NCI-H226 (cell line): ENCODE measurements at regions not wholly inside any gene's neighbourhood (a gene's known extent, or its start where the extent isn't known, plus 50 kb on each side); places are given as distances from the start of the nearest gene placed in this dataset.
A peak's percentile ranks its signal among the peaks of the same experiment; 100 is the strongest.
"Not testable (repeated sequence)": the region's sequence is repeated elsewhere in the genome, so short reads cannot be mapped to it uniquely, and the experiment has no call there.

ENCODE experiments used
- DNase-seq: peaks from one replicate; pipeline ENCODE4 v3.0.0-alpha.2; 2015

DNA sequence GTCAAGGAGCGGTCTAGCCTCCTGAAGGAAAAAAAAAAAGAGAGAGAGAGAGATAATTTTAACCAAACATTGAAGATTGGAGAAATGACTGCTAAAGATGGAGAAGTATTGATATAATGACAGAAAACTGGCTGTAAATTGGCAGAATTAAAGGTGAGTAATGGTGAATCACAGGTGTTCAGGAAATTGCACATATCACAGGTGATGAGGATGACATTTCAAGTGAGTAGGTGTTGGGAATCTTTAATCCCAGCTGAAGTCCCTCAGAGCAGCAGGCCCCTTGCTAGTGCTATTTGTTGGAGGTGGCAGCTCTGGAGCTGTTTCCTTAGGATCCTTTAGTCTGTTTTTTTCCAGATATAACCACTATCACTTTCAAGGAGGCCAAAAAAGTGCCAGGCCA is 678.4 kb upstream of the VRK2 start:
- no peak for DNase-seq

DNA sequence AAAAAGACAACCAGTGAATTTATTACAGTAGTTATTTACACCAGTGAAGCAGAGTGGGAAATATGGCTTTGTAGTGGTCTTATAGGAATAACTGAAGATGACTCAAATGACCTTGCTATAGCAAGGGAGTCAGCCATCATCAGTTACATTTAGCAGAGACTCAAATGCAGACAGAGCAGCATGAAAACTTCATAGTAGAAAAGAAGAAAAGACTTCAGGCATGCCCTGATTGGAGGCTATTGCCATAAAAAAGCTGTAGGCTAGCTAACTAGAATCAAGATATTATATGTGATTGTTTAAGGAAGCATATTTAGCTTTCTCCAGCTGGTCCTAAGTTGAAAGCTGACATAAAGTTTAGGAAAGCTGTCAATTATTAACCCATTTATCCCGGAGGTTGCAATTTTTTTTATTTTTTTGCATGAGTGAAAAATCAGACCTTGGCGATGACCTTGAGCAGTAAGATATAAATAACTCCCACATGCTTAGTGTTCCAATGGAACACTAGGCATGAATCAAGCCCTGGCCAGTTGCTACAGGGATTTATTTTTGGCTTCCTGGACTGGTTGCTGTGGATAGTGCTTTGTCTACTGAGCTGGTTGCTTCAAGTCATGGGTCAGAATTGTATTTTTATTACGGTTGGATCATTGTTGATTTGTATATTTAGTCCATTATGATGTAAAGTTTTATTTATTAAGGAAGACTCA is 675.6 kb upstream of the VRK2 start:
- DNase-seq = no peak

DNA sequence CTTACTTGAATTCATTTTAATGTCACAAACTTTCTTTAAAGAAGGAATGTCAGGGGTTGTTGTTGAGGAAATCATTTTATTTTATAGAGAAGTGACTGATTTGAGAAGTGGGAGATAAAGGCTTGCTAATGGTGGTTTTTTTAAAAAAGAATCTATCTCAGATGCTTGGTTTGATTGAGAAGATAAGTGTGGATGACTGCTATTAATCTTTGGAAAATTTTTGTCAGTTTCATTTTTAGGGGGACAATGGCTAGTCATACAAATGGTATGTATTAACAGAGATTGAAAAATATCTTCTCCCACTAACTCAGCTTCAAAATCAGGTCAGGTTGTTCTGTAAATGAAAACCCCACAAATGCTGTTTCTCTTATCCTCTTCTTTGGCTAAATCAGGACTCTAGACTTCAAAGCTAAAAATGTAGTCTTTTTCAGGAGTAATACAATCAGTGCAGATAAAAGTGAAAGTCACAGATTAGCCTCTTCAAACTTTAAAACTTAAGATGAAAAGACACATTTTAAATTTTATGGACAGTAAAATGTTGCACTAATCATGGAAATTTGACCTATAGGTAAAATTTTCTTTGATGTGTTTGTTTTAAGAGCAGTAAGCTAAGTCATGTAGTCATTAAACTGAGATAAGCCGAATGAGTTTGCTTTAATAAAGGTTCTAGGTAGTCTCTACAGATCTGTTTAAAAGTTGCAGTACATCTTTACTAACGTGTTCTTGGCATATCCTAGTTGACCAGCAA is 674.2 kb upstream of the VRK2 start:
- DNase-seq = no peak

DNA sequence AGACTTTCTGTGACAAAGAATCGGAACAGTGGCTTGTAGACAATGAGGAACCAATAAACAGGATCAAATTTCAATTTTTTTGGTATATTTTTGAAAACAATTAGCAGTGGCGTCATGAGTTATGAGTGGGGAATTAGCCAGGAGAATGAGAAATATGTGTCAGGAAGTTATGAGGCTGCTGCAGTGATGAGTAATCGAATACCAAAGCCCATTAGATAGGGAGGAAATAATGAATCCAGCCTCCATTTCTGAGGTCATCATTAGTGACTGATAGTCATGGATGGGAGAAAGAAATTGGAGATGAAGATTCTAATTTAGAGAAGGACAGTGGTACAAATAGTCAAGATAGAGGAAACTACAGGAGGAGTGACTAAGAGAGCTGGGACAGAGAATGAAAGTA is 673.1 kb upstream of the VRK2 start:
- DNase-seq = peak; percentile 86

DNA sequence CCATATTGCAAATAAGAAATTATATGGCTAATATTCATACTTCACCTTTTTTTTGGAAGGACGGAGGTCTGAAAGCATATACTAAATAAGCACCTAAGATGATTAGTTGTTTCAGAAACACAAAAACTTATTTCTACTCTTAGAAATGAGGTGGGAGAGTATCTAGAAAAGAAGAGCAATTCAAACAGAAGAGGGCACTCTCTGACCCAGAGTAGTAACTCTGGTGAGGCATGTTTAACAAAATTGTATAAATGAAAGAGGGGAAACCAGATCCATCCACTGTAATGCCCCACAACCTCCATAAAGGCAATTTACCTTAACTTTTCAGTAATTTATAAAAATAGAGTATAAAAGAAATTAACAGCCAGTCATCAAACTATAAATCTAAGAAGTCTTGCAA is 669.6 kb upstream of the VRK2 start:
- peak; percentile 19 for DNase-seq

DNA sequence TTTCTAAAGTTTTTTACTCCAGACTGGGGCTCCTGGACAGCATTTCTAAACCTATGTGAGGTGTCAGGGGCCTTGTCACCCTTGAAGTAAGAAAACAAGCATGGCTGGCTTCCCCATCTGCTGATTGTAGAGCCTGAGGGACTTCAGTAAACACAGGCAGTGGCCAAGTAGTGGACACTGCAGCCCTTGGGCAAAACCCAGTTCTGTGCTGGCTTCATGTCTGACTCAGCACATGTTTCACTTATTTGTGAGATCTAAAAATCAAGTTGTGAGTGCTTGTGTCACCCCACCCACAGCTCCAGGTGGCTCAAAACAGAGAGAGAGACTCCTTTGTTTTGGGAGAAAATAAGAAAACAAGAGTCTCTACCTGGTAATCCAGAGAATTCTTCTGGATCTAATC is 660.3 kb upstream of the VRK2 start:
- no peak for DNase-seq

DNA sequence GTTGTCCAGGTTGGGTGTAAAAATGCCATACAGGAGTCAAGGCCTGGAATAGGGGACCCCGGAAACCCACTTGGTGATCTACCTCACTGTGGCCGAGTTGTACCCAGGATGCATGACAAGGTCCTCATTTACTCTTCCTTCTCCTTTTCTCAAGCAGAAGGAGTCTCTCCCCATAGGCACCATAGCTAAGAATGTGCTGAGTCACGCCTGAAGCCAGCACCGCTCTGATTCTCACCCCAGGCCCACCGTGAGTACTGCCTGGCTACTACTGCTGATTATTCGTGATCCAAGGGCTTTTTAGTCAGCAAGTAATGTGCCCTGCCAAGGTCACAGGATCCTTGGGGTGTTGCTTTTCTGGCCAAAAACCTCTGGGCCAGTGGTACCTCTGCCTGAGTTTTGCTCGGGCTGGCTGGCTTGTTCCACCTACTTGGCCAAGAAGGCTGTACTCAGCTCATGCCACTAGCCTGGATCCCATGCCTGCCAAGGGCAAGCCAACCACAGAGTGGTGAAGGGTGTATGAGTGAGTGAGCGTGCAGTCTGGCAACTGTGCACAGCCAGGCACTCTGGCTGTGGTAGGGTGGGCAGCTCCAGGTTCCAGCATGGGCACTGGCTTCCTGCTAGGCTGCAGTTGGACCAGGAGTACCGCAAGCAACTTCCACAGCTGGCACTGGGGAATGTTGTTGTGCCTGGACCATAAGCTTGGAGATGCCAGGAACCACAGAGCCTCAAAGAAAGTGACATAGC is 650.1 kb upstream of the VRK2 start:
- DNase-seq = no peak

DNA sequence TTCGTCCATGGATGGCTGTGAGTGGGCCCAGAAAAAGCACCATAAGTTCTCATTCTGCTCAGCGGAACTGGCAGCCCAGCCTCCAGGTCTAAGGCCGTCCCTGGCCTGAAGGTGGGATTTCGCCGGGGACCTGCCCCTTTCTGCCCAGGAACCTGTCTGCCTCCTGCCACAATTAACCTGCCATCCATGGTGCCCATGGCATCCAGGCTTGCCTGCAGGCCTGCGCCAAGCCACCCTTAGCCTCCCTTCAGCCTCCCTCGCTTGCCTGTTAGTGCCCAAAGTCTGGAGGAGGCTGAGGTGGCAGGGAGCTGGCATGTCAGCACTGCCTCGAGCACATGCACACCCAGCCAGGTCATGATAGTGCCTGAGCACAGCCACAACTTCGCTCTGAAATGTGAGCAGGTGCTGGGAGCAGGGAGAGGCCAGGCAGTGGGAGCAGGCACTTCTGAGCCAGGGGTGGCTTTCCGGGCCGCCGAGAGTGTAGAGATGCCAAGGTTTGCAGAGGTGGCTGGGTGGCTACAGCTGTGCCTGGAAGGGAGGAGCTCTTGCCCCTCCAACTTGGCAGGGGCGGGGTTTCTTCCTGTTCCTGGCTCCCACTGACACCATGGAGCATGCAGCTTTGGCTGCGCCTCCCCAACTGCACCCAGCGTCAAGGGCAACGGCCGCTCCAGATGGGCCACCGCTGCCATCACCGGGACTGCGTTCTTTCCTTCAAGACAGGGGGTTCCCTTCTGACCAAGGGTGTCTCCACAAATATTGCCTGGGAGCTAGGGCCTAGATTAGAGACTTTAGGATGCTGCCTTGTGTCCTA is 648.9 kb upstream of the VRK2 start:
- DNase-seq = no peak

DNA sequence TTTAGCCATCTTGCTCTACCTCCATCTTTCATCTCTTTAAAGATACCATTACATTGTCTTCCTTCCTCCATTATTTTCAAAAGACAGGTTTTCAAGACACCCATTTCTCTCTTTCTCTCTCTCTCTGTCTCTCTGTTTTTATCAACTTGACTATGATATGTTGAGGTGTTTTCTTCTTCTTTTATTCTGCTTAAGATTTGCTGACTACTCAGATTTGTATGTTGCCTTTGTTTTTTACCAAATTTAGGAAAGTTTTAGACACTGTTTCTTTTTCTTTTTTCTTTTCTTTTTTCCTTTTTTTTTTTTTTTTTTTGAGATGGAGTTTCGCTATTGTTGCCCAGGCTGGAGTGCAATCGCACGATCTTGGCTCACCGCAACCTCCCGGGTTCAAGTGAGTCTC is 647.5 kb upstream of the VRK2 start:
- no peak for DNase-seq

DNA sequence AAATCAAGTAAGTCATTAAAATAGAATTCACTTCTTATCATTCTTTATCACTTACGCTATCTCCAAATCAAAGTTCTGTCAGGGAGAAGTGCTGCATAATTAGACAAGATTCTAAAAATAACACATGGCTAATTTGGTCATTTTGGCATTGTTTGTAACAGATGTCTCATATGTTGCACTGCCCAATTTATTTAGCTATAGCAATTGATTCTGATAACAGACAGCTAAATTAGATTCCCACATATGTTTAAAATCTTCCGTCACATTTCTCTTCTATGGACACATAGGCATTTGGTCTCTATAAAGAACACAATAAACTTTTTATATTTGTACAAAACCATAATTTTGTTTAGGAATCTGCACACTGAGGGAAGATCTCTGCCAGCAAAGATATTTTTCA is 644.5 kb upstream of the VRK2 start:
- no peak for DNase-seq

DNA sequence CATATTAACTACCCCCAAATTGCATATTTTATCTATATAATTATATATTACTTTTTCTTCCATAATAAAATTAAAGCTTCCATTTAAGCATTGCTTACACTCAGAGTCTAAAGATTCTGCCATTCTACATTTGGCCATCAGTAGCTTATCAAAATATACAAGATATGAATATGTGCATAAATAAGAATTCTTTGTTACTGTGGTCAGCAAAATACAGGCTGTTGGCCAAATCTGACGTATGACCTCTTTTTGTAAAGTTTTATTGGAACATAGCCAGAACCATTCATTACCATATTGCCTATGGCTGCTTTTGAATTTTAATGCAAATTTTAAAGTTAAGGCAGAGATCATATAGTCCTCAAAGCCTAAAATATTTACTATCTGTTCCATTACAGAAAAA is 643.9 kb upstream of the VRK2 start:
- no peak for DNase-seq

DNA sequence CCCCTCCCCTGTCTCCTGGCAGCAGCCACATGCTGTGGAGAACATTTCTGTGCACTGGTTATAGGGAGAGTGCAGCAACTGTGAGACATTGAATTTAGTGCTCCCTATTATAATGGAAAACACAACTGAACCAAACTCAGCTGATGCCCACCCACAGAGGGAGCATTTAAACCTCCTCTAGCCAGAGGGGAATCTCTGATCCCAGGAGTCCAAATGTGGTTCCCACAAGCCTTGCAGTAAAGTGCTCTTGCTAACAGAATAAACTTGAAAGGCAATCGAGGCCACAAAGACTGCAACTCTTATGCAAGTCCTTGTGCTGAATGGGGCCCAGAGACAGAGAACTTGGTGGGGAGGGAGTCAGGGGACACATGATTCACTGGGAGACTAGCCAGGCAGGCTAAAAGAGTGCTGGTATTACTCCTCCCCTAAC is 638.8 kb upstream of the VRK2 start:
- no peak for DNase-seq

DNA sequence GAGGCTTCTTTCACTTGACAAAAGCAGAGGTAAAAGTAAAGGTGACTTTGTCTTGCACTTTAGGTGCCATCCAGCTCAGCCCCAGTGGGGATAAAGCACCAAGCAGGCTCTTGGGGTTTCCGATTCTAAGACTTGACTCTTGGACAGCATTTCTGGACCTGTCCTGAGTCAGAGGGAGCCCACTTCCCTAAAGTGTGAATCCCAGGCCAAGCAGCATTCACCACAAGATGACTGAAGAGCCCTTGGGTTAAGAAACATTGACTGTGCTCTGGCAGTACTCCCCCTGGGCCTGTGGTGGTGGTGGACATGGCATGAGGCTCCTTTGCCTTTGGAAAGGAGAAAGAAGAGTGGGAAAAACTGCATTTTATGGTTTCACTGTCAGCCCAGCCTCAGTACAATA is 638.0 kb upstream of the VRK2 start:
- no peak for DNase-seq

DNA sequence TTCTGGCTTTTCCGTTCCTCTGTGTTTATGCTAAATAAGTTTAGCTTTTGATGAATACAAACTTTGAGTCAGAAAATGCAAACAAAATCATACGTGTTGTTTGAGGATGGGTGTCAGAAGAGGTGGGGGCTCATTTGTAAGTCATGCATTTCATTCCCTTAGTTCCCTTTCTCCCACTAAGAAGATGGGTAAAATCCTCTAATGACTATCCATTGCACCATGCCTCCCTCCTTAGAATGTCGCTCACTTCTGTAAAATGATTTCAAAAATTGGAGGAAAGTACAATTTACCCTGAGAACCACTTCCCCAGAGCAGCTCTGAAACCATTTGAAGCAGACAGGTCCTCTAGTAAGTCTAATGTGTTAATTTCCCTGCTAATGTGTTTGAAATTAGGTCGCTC is 629.6 kb upstream of the VRK2 start:
- no peak for DNase-seq

DNA sequence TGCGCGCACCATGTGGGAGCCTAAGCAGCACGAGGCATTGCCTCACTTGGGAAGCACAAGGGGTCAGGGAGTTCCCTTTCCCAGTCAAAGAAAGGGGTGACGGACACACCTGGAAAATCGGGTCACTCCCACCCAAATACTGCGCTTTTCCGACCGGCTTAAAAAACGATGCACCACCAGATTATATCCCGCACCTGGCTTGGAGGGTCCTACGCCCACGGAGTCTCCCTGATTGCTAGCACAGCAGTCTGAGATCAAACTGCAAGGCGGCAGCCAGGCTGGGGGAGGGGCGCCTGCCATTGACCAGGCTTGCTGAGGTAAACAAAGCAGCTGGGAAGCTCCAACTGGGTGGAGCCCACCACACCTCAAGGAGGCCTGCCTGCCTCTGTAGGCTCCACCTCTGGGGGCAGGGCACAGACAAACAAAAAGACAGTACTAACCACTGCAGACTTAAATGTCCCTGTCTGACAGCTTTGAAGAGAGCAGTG is 627.7 kb upstream of the VRK2 start:
- not testable (repeated sequence) for DNase-seq

DNA sequence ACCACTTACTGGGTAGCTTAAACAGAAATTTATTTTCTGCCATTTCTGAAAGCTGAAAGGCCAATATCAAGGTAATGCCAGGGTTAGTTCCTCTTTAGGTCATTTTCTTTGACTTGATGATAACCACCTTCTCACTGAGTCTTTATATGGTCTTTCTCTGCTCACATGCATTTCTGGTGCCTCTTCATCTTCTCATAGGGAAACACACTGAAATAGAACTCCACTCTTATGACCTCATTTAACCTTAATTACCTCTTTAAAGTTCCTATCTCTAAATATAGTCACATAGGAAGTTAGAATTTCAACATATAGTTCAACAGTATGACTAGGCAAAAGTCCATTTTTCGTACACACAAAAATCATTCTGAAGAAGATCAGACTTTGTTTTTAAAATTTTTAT is 616.8 kb upstream of the VRK2 start:
- no peak for DNase-seq

DNA sequence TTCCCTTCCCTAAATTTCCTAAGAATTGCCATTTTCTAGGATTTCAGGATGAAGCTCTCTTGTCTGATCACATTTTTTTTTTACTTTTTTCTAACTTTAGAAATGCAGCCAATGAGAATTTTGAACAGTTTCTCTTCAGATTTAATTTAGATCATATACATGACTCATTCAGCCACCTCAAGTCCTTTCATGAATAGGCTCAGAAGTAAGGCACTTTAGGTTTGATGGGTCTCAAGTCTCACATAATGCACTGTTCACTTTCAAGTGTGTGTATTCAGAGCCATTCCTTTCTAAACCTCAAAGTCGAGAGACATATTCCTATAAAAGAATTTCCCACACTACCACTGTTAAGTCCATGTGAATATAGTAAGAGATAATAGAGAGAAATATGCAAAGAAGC is 614.1 kb upstream of the VRK2 start:
- no peak for DNase-seq

DNA sequence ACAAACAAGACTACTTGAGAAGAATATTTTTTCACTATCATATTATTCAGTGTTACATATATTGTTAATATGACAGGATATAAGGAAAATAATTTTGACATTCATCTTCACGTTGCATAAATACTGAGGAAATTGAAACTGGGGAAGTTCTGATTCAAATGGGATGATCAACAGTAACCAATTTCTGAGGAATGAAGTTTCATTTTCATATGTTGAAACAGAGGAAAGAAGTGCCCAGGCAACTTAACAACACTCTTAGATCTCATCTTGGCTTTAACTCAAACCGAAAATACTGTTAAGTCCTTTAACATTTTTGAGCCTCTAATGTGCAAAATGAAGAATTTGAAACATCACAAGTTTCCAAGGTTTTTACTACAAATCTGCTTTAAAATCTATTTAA is 612.2 kb upstream of the VRK2 start:
- DNase-seq = no peak

DNA sequence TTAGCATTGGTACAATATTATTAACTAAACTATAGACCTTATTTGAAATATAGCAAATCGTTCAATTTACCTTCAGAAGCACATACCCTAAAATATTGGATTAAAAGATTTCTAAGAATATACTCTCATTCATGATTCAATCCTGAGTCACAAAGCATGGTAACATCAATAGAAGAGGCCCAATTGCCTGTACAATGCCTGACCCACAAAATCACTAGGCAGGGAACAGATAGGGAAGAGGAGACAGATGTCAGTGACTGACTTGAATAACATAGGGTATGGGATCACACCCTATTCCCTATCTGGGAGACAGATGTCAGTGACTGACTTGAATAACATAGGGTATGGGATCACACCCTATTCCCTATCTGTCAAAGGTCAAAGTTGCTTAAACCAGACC is 611.6 kb upstream of the VRK2 start:
- no peak for DNase-seq

DNA sequence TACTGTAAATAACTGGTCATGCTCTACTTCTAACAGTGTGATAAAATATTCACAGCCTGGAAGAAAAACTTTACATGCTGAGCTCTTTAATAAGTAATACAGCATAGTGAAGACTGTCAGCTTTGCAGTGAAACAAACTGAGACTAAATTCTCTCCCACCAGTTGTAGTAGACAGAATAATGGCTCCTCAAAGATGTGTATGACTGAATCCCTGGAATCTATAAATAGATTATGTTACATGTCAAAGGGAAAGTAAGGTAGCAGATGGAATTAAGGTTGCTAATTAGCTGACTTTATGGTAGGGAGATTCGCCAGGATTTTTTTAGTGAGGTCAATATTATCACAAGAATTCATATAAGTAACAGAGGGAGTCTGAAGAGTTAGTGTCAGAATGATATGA is 609.5 kb upstream of the VRK2 start:
- no peak for DNase-seq

DNA sequence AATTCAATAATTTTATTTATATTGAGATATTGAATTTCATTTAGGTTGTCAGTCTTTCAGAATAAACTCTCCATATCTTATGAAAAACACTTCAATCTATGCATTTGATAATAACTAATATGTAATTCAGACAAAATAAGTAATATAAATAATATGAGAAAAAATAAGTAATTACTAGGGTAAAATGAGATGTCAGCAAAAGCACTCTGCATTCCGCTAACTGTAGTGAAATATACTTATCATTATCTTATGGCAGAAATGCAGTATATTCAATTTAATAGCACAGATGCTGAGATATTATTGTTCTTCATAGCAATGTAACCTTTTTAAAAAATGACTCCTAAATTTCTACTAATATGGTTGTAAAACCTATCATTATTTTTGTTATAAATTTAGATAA is 606.2 kb upstream of the VRK2 start:
- no peak for DNase-seq

DNA sequence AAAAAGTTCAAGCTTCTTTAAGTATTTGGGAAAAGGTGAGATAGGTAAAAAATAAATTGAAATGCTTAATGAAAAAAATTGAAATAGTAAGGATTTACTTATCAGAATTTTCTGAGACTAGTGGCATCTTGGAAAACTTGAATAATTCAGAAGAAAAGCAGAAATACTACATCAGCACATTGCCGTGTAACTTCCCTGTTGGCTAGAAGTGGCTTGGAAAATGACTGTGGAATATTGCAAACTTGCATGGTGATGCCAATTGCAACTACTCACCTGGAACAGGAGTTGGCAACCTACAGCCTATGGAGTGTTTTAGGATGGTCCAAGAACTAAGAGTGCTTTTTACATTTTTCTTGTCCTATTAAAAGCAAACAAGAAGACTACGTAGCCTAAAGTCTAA is 603.5 kb upstream of the VRK2 start:
- DNase-seq = no peak

DNA sequence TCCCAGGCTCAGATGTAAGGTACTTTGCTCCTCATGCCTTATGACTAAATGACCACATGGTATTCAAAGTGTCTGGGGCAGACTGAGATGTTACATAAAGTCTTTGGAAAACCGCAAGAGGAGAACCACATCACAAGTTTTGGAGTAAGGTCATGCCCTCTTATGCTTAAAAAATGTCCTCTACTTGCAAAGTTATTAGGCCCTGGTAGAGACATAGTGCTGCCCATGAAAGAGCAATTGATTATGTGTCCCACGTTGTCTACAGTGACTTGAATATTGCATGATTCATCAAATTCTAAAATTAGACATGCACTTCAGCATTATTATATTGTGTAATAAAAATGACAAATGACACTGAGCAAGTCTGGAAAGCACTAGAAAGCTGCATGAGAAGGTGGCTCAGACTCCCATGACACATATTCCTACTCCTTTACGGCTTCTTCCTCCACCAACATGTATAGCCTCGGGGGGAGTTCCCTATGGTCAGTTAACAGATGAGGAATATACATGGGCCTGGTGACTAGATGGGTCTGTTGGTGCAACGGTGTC is 602.6 kb upstream of the VRK2 start:
- no peak for DNase-seq
